ENCODE measurements at regions not wholly inside any gene's neighbourhood (a gene's known extent, or its start where the extent isn't known, plus 50 kb on each side); places are given as distances from the start of the nearest gene placed in this dataset.
A peak's percentile ranks its signal among the peaks of the same experiment; 100 is the strongest.

- no peaks in the 10 kb centered on the region for H3K27me3 ChIP-seq (ENCODE audit: insufficient read depth, poor library complexity, severe bottlenecking)
- DNase-seq (ENCODE audit: low read depth in 1 of 2, low spot score in 1 of 2): no peak
- H3K4me3 ChIP-seq (replicated peaks; ENCODE audit: insufficient read depth, low read length): no peak overlapping the region
- H3K27ac ChIP-seq (replicated peaks): no peak overlapping the region
- TF ChIP-seq GABPA (IDR thresholded peaks at IDR 0.05; ENCODE audit: low read depth): no peak
- no peak for TF ChIP-seq SPI1 (IDR thresholded peaks at IDR 0.05; ENCODE audit: borderline replicate concordance, low read depth)
- no peak for TF ChIP-seq CTCF (IDR thresholded peaks at IDR 0.05; ENCODE audit: insufficient read depth, low read length)
- TF ChIP-seq POLR2AphosphoS5 (IDR thresholded peaks at IDR 0.05; ENCODE audit: low read depth): no peak
- no peak for TF ChIP-seq REST (IDR thresholded peaks at IDR 0.05; ENCODE audit: insufficient replicate concordance, low read depth)
Observed at GRCh38 chr2:30060562-30060961, 86.2 kb upstream of the YPEL5 start.

GRCh38 chr2:30068067-30068466 lies 78.7 kb upstream of the YPEL5 start:
- Histone ChIP-seq H3K27me3 (ENCODE audit: insufficient read depth, poor library complexity, severe bottlenecking) (peaks cover 4% of the 10 kb centered on the region), H3K27ac (replicated peaks) (no peak overlapping the region), H3K4me3 (replicated peaks; ENCODE audit: insufficient read depth, low read length) (no peak overlapping the region)
- TF ChIP-seq SPI1 (IDR thresholded peaks at IDR 0.05; ENCODE audit: borderline replicate concordance, low read depth) (no peak), CTCF (IDR thresholded peaks at IDR 0.05; ENCODE audit: insufficient read depth, low read length) (no peak), REST (IDR thresholded peaks at IDR 0.05; ENCODE audit: insufficient replicate concordance, low read depth) (no peak), GABPA (IDR thresholded peaks at IDR 0.05; ENCODE audit: low read depth) (no peak), POLR2AphosphoS5 (IDR thresholded peaks at IDR 0.05; ENCODE audit: low read depth) (no peak)
- no peak for DNase-seq (ENCODE audit: low read depth in 1 of 2, low spot score in 1 of 2)

GRCh38 chr2:30072250-30072842 lies 74.5 kb upstream of the YPEL5 start:
- DNase-seq (ENCODE audit: low read depth in 1 of 2, low spot score in 1 of 2): peak; percentile 8 to 57
- H3K4me3 ChIP-seq (replicated peaks; ENCODE audit: insufficient read depth, low read length): no peak overlapping the region
- TF ChIP-seq CTCF (IDR thresholded peaks at IDR 0.05; ENCODE audit: insufficient read depth, low read length) (peak; percentile 63), SPI1 (IDR thresholded peaks at IDR 0.05; ENCODE audit: borderline replicate concordance, low read depth) (no peak)
- no peak overlapping the region for H3K27ac ChIP-seq (replicated peaks)
- peaks cover 4% of the 10 kb centered on the region for H3K27me3 ChIP-seq (ENCODE audit: insufficient read depth, poor library complexity, severe bottlenecking)

- TF ChIP-seq POLR2AphosphoS5 (IDR thresholded peaks at IDR 0.05; ENCODE audit: low read depth): no peak
- no peak overlapping the region for H3K4me3 ChIP-seq (replicated peaks; ENCODE audit: insufficient read depth, low read length)
- H3K27me3 ChIP-seq (ENCODE audit: insufficient read depth, poor library complexity, severe bottlenecking): peaks cover 4% of the 10 kb centered on the region
- no peak overlapping the region for H3K27ac ChIP-seq (replicated peaks)
- DNase-seq (ENCODE audit: low read depth in 1 of 2, low spot score in 1 of 2): no peak
Observed at GRCh38 chr2:30073523-30073922, 73.3 kb upstream of the YPEL5 start.
